C4-2B (cell line): ENCODE measurements at regions not wholly inside any gene's neighbourhood (a gene's known extent, or its start where the extent isn't known, plus 50 kb on each side); places are given as distances from the start of the nearest gene placed in this dataset.

Experiments used
- ZFX ChIP-seq: fragments of 450-650 bp; IDR thresholded peaks from 2 replicates; pipeline ENCODE4 v1.6.1; 2017
- TF ChIP-seq, protein P1 (sequence below): fragments of 450-650 bp; conservative IDR thresholded peaks from 2 replicates; pipeline ENCODE4 v1.5.1; 2017; ENCODE audit warnings: mild to moderate bottlenecking

DNA sequence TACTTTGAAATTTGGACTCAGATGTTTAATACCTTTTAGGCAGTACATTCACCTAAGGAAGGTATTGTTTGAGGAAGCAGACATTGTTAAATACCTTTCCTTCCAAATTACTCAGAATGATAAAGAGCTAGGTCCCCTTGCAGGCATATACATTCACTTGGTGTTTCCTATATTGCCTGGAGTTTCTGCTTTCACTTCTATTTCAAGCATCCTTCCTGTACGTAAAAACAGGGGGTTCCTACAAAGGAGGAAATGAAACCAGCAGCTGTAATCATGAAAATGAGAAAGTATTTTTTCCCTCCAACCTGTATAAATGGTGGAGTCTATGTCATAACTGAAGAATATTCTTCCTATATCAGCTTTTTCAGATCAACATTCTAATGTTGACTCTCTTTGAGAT is 90.4 kb upstream of the RASGEF1B start:
- TF ChIP-seq, protein P1, sequence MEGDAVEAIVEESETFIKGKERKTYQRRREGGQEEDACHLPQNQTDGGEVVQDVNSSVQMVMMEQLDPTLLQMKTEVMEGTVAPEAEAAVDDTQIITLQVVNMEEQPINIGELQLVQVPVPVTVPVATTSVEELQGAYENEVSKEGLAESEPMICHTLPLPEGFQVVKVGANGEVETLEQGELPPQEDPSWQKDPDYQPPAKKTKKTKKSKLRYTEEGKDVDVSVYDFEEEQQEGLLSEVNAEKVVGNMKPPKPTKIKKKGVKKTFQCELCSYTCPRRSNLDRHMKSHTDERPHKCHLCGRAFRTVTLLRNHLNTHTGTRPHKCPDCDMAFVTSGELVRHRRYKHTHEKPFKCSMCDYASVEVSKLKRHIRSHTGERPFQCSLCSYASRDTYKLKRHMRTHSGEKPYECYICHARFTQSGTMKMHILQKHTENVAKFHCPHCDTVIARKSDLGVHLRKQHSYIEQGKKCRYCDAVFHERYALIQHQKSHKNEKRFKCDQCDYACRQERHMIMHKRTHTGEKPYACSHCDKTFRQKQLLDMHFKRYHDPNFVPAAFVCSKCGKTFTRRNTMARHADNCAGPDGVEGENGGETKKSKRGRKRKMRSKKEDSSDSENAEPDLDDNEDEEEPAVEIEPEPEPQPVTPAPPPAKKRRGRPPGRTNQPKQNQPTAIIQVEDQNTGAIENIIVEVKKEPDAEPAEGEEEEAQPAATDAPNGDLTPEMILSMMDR, result no peak
- no peak for TF ChIP-seq ZFX
